Activated T-cell treated with anti-CD3 and anti-CD28 coated beads, Interleukin-2, amount 50 U/mL, for 72 hours (primary cell): ENCODE measurements at regions not wholly inside any gene's neighbourhood (a gene's known extent, or its start where the extent isn't known, plus 50 kb on each side); places are given as distances from the start of the nearest gene placed in this dataset.

Source experiments
- ATAC-seq, 2 donors: fragments of 150-1000 bp; cut with Tn5 transposase; replicated peaks in 1 of 2; 2 replicates each; pipeline ENCODE4 v1.10.0; 2021; ENCODE audit warnings: moderate library complexity in 2 of 2, mild to moderate bottlenecking in 1 of 2
- DNase-seq, 2 donors: peaks; one replicate each; pipeline ENCODE4 v3.0.0; 2021 to 2022; ENCODE audit warnings: mixed read lengths in 1 of 2
- H3K27ac Mint-ChIP-seq: one replicate; pipeline ENCODE4 v1.8.0; 2022; ENCODE audit warnings: mild to moderate bottlenecking, moderate library complexity, mixed read lengths
- H3K27me3 Mint-ChIP-seq: one replicate; pipeline ENCODE4 v1.8.0; 2022; ENCODE audit warnings: low read depth, mixed read lengths
- H3K36me3 Mint-ChIP-seq, 2 donors: one replicate each; pipeline ENCODE4 v1.8.0; 2022; ENCODE audit warnings: mixed read lengths in 2 of 2, mild to moderate bottlenecking in 1 of 2; ENCODE audit not compliant: insufficient read depth in 2 of 2
- H3K4me1 Mint-ChIP-seq: one replicate; pipeline ENCODE4 v1.8.0; 2022; ENCODE audit warnings: low read depth, mixed read lengths
- H3K4me3 Mint-ChIP-seq, 2 donors: one replicate each; pipeline ENCODE4 v1.8.0; 2022; ENCODE audit warnings: mild to moderate bottlenecking in 2 of 2, mixed read lengths in 2 of 2, moderate library complexity in 2 of 2
- H3K9me3 Mint-ChIP-seq, 2 donors: one replicate each; pipeline ENCODE4 v1.8.0; 2022; ENCODE audit warnings: mixed read lengths in 2 of 2

- H3K4me1 Mint-ChIP-seq = no peaks in the 10 kb centered on the region
- no peak overlapping the region for H3K27ac Mint-ChIP-seq
- H3K9me3 Mint-ChIP-seq = no peaks in the 10 kb centered on the region
- H3K36me3 Mint-ChIP-seq = no peaks in the 10 kb centered on the region
- peaks cover 12% of the 10 kb centered on the region for H3K27me3 Mint-ChIP-seq
- no peak overlapping the region for H3K4me3 Mint-ChIP-seq
- DNase-seq = no peak
- no peak for ATAC-seq
Measured at GRCh38 chr20:47868744-47869143, 83.5 kb upstream of the SULF2 start.

- no peak overlapping the region for H3K27ac Mint-ChIP-seq
- H3K27me3 Mint-ChIP-seq = peaks cover 12% of the 10 kb centered on the region
- H3K4me3 Mint-ChIP-seq = no peak overlapping the region
- no peaks in the 10 kb centered on the region for H3K4me1 Mint-ChIP-seq
- DNase-seq (no peak), ATAC-seq (no peak)
- no peaks in the 10 kb centered on the region for H3K9me3 Mint-ChIP-seq
- H3K36me3 Mint-ChIP-seq = no peaks in the 10 kb centered on the region
Measured at GRCh38 chr20:47868236-47868635, 83.0 kb upstream of the SULF2 start.

GRCh38 chr20:47867831-47868230 lies 82.5 kb upstream of the SULF2 start:
- DNase-seq = no peak
- Mint-ChIP-seq H3K4me3 (no peak overlapping the region), H3K27ac (no peak overlapping the region), H3K9me3 (no peaks in the 10 kb centered on the region), H3K4me1 (no peaks in the 10 kb centered on the region), H3K36me3 (no peaks in the 10 kb centered on the region), H3K27me3 (peaks cover 11% of the 10 kb centered on the region)
- ATAC-seq = no peak

GRCh38 chr20:47866480-47866879 lies 81.2 kb upstream of the SULF2 start:
- Mint-ChIP-seq H3K9me3 (no peaks in the 10 kb centered on the region), H3K36me3 (no peaks in the 10 kb centered on the region), H3K4me3 (no peak overlapping the region), H3K27ac (no peak overlapping the region), H3K4me1 (no peaks in the 10 kb centered on the region), H3K27me3 (no peaks in the 10 kb centered on the region)
- DNase-seq (no peak), ATAC-seq (no peak)

- H3K4me3 Mint-ChIP-seq = no peak overlapping the region
- H3K4me1 Mint-ChIP-seq = no peaks in the 10 kb centered on the region
- H3K9me3 Mint-ChIP-seq = no peaks in the 10 kb centered on the region
- H3K27me3 Mint-ChIP-seq = no peaks in the 10 kb centered on the region
- no peak overlapping the region for H3K27ac Mint-ChIP-seq
- no peaks in the 10 kb centered on the region for H3K36me3 Mint-ChIP-seq
- ATAC-seq = no peak
- DNase-seq = no peak
Measured at GRCh38 chr20:47865912-47866311, 80.6 kb upstream of the SULF2 start.

- H3K27me3 Mint-ChIP-seq = no peaks in the 10 kb centered on the region
- DNase-seq = no peak
- H3K9me3 Mint-ChIP-seq = no peaks in the 10 kb centered on the region
- no peaks in the 10 kb centered on the region for H3K36me3 Mint-ChIP-seq
- no peak overlapping the region for H3K27ac Mint-ChIP-seq
- no peak overlapping the region for H3K4me3 Mint-ChIP-seq
- ATAC-seq = no peak
- H3K4me1 Mint-ChIP-seq = no peaks in the 10 kb centered on the region
Measured at GRCh38 chr20:47865451-47865850, 80.2 kb upstream of the SULF2 start.

GRCh38 chr20:47863981-47864380 lies 78.7 kb upstream of the SULF2 start:
- no peaks in the 10 kb centered on the region for H3K4me1 Mint-ChIP-seq

GRCh38 chr20:47863315-47863965 lies 78.2 kb upstream of the SULF2 start:
- DNase-seq (no peak), ATAC-seq (no peak)
- no peak overlapping the region for H3K4me3 Mint-ChIP-seq
- no peaks in the 10 kb centered on the region for H3K4me1 Mint-ChIP-seq
- H3K9me3 Mint-ChIP-seq = no peaks in the 10 kb centered on the region
- H3K27ac Mint-ChIP-seq = no peak overlapping the region
- H3K36me3 Mint-ChIP-seq = no peaks in the 10 kb centered on the region
- H3K27me3 Mint-ChIP-seq = no peaks in the 10 kb centered on the region

More at GRCh38 chr20:47863981-47864380, 78.7 kb upstream of the SULF2 start:
- H3K36me3 Mint-ChIP-seq = no peaks in the 10 kb centered on the region
- DNase-seq (no peak), ATAC-seq (no peak)
- H3K4me3 Mint-ChIP-seq = no peak overlapping the region
- no peaks in the 10 kb centered on the region for H3K9me3 Mint-ChIP-seq
- H3K27me3 Mint-ChIP-seq = no peaks in the 10 kb centered on the region
- no peak overlapping the region for H3K27ac Mint-ChIP-seq

- no peak for ATAC-seq
- Mint-ChIP-seq H3K9me3 (no peaks in the 10 kb centered on the region), H3K27ac (no peak overlapping the region), H3K27me3 (no peaks in the 10 kb centered on the region), H3K4me1 (no peaks in the 10 kb centered on the region), H3K4me3 (no peak overlapping the region), H3K36me3 (no peaks in the 10 kb centered on the region)
- DNase-seq = no peak
Measured at GRCh38 chr20:47862574-47863240, 77.4 kb upstream of the SULF2 start.

GRCh38 chr20:47861116-47861515 lies 75.8 kb upstream of the SULF2 start:
- Mint-ChIP-seq H3K4me3 (no peak overlapping the region), H3K27ac (no peak overlapping the region), H3K9me3 (no peaks in the 10 kb centered on the region), H3K36me3 (no peaks in the 10 kb centered on the region), H3K4me1 (no peaks in the 10 kb centered on the region), H3K27me3 (no peaks in the 10 kb centered on the region)
- DNase-seq (no peak), ATAC-seq (no peak)

- no peak for DNase-seq
- no peak for ATAC-seq
- Mint-ChIP-seq H3K27me3 (no peaks in the 10 kb centered on the region), H3K27ac (no peak overlapping the region), H3K9me3 (no peaks in the 10 kb centered on the region), H3K4me3 (no peak overlapping the region), H3K4me1 (no peaks in the 10 kb centered on the region), H3K36me3 (no peaks in the 10 kb centered on the region)
Measured at GRCh38 chr20:47860049-47860830, 75.0 kb upstream of the SULF2 start.

GRCh38 chr20:47859278-47859677 lies 74.0 kb upstream of the SULF2 start:
- H3K9me3 Mint-ChIP-seq = no peaks in the 10 kb centered on the region
- no peaks in the 10 kb centered on the region for H3K36me3 Mint-ChIP-seq
- DNase-seq (no peak), ATAC-seq (no peak)
- H3K27me3 Mint-ChIP-seq = no peaks in the 10 kb centered on the region
- H3K4me3 Mint-ChIP-seq = no peak overlapping the region
- no peaks in the 10 kb centered on the region for H3K4me1 Mint-ChIP-seq
- no peak overlapping the region for H3K27ac Mint-ChIP-seq

GRCh38 chr20:47857569-47858464 lies 72.5 kb upstream of the SULF2 start:
- Mint-ChIP-seq H3K27ac (no peak overlapping the region), H3K4me3 (no peak overlapping the region), H3K9me3 (no peaks in the 10 kb centered on the region), H3K36me3 (no peaks in the 10 kb centered on the region), H3K4me1 (no peaks in the 10 kb centered on the region), H3K27me3 (no peaks in the 10 kb centered on the region)
- no peak for DNase-seq
- no peak for ATAC-seq
